ENCODE measurements at regions not wholly inside any gene's neighbourhood (a gene's known extent, or its start where the extent isn't known, plus 50 kb on each side); places are given as distances from the start of the nearest gene placed in this dataset.
A peak's percentile ranks its signal among the peaks of the same experiment; 100 is the strongest.

DNA sequence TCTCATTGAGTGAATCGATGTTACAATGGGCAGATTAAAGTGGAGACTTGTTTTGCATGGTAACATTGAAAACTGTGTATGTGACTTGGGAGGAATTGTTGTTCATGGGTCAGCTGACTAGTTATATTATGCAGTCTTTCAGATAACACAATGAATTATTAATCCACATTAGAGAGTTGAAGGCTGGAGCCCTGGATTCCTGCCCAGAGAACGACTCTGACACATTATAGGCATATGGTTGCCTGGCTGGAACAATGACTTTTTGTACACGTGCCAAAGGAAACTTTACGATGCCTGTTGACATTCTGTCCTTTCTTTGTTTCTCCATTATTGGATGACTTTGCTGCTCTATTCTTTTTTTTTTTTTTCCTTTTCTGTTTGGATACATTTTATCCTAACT, 52.3 kb upstream of the TMEM229A start:
- DNase-seq (ENCODE audit: low read depth), result peak; percentile 25
- no peak overlapping the region for H3K4me3 ChIP-seq (ENCODE audit: low read depth, low read length)
- TF ChIP-seq, protein P1, sequence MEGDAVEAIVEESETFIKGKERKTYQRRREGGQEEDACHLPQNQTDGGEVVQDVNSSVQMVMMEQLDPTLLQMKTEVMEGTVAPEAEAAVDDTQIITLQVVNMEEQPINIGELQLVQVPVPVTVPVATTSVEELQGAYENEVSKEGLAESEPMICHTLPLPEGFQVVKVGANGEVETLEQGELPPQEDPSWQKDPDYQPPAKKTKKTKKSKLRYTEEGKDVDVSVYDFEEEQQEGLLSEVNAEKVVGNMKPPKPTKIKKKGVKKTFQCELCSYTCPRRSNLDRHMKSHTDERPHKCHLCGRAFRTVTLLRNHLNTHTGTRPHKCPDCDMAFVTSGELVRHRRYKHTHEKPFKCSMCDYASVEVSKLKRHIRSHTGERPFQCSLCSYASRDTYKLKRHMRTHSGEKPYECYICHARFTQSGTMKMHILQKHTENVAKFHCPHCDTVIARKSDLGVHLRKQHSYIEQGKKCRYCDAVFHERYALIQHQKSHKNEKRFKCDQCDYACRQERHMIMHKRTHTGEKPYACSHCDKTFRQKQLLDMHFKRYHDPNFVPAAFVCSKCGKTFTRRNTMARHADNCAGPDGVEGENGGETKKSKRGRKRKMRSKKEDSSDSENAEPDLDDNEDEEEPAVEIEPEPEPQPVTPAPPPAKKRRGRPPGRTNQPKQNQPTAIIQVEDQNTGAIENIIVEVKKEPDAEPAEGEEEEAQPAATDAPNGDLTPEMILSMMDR (conservative IDR thresholded peaks at IDR 0.05; ENCODE audit: low read depth, low read length), result no peak

DNA sequence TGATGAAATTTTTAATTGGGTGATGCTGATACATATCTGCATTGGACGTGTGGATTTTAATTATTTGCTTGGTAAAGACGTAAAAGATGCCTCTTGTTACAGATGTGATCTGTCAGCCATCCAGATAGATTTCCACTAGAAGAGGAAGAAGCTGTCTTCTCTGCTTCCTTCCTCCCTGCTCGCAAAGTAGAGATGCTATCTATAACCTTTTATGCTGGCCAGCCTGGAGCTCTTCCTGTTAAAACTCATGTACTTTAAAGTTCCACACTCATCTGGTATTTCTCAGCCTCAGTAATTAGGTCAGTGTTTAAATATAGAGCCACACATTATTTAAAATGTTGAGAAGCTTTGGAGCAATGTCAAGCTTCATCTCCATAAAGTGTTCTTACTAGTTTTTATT, 51.2 kb upstream of the TMEM229A start:
- TF ChIP-seq, protein P1 (conservative IDR thresholded peaks at IDR 0.05; ENCODE audit: low read depth, low read length), result no peak
- H3K4me3 ChIP-seq (ENCODE audit: low read depth, low read length), result no peak overlapping the region
- DNase-seq (ENCODE audit: low read depth), result no peak
